ENCODE measurements at regions not wholly inside any gene's neighbourhood (a gene's known extent, or its start where the extent isn't known, plus 50 kb on each side); places are given as distances from the start of the nearest gene placed in this dataset.

- TF ChIP-seq CTCF (IDR thresholded peaks at IDR 0.05) (no peak), POLR2A (IDR thresholded peaks at IDR 0.05) (no peak), POLR2AphosphoS5 (IDR thresholded peaks at IDR 0.05) (no peak)
Observed at GRCh38 chr2:153299217-153299616, 179.3 kb downstream of the RPRM start.
